HG02571 (cell line): ENCODE measurements at regions not wholly inside any gene's neighbourhood (a gene's known extent, or its start where the extent isn't known, plus 50 kb on each side); places are given as distances from the start of the nearest gene placed in this dataset.
"Not testable (repeated sequence)": the region's sequence is repeated elsewhere in the genome, so short reads cannot be mapped to it uniquely, and the experiment has no call there.

ENCODE experiments used
- ATAC-seq: cut with Tn5 transposase; IDR thresholded peaks from one replicate; pipeline ENCODE4 v1.9.1; 2021; ENCODE audit warnings: mild to moderate bottlenecking, moderate library complexity; ENCODE audit not compliant: unreplicated experiment

DNA sequence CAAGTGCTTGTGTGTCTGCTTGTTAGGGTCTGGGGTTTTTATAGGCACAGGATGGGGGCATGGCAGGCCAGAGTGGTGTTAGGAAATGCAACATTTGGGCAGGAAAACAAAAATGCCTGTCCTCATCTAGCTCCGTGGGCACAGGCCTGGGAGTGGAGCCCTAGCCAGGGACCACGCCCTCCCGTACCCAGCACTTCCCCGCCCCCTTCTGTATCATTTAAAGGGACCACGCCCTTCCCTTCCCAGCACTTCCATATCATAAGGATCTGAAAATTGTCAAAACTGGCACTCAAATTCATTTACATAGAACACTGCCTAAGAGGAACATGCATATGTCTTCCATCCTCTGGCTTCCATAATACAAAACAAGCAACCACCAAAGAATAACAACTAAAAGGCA is 185.8 kb downstream of the B3GLCT start:
- ATAC-seq, result no peak

DNA sequence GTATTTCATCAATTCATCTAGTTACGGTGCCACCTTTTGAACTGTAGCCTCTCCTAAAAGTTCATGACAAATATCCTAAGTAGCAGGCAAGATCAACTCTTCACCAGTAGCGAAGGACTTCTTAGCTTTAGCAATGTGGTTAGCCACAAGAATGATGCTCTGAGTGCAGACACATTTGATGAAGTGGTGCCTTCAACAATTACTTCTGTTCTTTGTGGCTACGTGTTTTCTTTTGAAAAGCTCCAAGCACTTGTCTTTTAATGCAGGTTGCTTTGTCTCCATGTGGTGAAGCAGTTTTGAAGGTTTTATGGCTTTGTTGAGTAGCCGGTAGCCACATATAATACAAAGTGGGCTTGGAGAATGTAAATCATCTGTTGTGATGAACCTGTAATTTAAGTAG is 194.7 kb downstream of the B3GLCT start:
- ATAC-seq, result no peak

DNA sequence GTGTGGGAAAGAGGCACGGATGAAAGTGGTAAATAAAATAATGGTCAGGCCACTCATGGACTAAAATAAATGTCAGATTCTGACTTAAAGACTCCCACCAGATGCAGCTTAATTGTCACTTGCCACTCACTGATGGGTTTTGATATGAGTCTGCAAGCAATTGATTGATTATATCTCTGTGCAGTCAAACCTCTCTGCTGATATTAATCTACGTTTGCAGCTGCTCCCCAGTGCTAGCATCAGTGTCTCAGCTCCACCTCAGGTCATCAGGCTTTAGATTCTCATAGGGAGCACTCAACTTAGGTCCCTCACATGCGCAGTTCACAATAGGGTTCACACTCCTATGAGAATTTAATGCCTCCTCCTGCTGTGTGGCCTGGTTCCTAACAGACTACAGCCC is 195.3 kb downstream of the B3GLCT start:
- ATAC-seq, result no peak

- no peak for ATAC-seq
Measured at GRCh38 chr13:31399690-31400089, 199.9 kb downstream of the B3GLCT start.

DNA sequence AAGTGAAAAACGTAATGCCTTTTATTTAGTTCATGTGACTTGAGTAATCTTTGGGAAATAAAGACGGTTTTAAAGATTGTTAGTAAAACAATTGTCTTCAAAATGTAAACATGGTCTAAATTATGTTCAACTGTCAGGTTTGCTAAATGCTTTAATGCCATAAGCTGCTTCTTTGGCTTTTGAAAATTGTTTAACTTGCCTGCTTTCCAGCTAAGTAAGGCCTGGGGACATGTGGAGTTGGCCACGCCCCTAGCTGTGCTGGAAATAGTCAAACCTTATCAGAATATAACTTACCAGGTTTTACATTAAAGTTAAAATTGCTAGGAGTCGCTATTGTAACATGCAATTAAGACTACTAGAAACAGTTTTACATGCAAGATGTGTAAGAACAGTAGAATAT is 203.9 kb downstream of the B3GLCT start:
- ATAC-seq, result not testable (repeated sequence)

- no peak for ATAC-seq
Measured at GRCh38 chr13:31408927-31409326, 209.2 kb downstream of the B3GLCT start.

- no peak for ATAC-seq
Measured at GRCh38 chr13:31409678-31410356, 210.0 kb downstream of the B3GLCT start.

GRCh38 chr13:31413516-31413915 is 213.7 kb downstream of the B3GLCT start:
- no peak for ATAC-seq

GRCh38 chr13:31416066-31416465 is 216.3 kb downstream of the B3GLCT start:
- ATAC-seq, result no peak

DNA sequence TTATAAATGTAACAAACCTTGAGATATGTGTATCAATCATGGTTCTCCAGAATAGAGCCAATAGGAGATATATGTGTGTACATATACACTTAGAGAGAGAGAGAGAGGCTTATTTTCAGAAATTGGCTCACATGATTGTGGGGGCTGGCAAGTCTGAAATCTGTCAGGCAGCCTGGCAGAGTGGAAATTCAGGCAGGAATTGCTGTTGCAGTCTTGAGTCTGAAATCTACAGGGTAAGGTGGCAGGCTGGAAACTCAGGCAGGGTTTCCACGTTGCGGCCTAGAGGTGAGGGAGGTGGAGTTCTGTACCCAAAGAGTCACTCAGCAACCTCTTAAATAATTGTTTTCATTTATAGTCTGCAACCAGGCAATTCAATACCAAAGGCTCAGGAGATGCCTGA is 218.4 kb downstream of the B3GLCT start:
- no peak for ATAC-seq

GRCh38 chr13:31421756-31422155 is 222.0 kb downstream of the B3GLCT start:
- ATAC-seq, result no peak

DNA sequence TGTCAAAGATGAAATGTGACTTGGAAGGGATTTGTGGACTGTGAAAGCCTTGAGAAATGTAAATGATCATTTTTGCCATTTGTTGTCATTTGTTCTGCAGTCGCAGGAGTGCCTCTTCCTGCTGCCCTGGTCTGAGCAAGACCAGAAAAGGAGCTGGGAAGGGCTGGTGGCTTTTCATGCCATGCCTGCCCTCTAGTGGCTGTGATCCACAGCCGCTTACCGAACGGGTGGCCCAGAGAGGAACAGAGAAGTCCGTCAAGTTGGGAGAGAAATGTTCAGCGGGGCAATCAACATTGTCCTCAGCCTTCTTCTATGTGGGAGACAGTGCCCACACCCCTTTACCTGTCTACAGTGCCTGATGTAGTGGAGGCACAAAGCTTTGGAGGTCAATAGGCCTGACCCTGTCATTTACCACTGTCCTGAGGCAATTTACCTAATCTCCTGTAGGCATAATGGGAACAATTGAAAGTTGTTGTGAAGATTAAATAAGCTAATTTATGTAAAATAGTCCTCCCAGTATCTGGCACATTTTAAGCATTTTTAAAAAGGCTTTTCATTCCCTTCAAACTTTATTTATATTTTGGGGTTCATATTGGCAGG is 224.5 kb downstream of the B3GLCT start:
- peak; percentile 93 for ATAC-seq

DNA sequence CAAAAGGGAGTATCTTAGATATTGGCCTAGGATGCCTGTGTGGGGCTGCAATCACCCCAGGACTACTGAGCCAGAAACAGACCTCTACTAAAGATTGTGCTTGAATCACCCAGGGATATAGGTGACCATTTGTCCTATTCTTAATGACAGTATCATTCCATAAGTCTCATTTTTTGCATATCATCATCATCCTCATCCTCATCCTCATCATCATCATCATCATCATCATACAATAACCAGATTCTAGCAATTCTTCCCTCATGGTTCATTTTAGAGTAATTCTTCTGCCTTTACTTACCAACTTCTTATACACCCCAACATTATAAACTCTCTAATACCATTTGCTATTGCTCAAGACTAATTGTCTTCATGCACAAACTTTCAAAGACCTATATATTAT is 226.6 kb downstream of the B3GLCT start:
- no peak for ATAC-seq

DNA sequence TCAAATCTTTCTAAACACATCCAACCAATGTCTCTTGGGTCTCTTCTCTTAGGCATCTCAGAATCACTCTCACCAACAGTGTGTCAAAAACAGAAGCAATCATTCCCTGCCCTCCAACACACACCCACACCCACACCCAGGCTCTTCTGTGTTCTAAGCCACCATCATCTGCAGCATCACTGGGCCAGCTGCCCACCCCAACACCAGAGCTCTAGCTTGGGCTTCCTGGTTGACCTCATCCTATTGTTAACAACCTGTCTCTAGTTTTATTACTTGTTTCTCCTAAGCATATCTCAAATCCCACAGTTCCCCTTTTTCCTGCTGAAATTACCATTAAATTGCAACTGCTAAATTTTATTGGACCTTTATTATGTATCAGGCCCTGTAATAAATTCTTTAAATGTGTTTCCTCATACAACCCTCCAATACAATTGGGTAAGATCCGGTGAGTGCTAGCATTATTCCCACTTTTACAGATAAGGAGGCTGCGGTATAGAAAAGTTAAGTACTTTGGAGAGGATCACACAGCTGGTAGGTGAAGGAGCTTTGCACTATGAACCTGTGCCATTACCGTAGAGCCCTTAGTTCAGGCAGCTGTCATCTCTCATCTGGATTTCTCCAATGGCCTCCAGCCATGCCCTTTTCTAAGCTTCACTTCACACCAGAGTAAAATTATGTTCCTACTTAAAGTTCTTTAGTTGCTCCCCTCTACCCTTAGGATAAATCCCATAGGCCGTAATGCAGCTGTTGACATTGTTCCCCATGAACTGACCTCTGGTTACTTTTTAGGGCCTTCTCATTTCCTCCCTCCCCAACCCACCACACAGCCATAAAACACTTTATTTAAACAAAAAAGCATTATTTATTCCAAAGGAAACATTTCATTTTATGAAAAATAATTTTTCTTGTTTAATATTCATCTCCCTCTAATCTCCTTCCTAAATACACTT is 227.7 kb downstream of the B3GLCT start:
- no peak for ATAC-seq

- ATAC-seq, result no peak
Measured at GRCh38 chr13:31431722-31432137, 232.0 kb downstream of the B3GLCT start.

GRCh38 chr13:31433207-31433606 is 233.4 kb downstream of the B3GLCT start:
- ATAC-seq, result no peak

GRCh38 chr13:31433746-31434145 is 234.0 kb downstream of the B3GLCT start:
- ATAC-seq, result no peak

DNA sequence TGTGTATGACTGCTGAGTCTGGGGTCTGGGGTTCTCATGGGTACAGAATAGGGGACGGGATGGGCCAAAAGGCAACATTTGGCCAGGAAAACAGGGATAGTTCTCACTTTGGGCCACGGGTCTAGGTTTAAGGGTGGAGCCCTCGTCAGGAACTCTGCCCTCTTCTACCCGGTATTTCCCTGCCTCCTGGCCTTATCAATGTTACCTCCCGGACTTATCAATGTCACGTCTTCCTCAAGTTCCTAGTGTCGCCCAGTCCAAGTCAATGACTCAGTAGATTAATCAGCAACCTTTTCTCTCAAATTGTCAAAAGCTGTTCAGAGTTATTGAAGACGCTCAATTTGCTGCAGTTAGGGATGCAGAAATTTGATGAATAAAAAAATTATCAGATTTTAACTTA is 234.8 kb downstream of the B3GLCT start:
- no peak for ATAC-seq

DNA sequence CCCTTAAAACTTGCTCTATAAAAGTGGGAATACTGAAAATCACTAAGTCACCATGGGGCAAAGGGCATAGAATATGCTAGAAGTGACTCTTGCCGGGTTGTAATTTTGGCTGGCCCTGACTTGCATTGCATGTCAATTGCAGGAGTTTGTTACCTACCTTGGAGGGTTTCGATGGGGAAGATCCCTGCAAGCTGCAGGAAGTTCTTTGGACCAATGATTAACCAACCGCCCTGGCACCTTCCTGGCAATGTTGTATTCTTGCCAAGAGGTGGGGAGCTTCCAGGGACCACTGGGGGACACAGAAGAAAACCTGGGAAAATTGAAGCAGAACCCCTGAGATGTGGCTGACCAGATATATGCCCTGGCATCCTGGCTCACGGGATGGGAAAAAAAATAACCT is 235.8 kb downstream of the B3GLCT start:
- ATAC-seq, result no peak

- no peak for ATAC-seq
Measured at GRCh38 chr13:31436478-31436877, 236.7 kb downstream of the B3GLCT start.

GRCh38 chr13:31437975-31438374 is 238.2 kb downstream of the B3GLCT start:
- no peak for ATAC-seq

DNA sequence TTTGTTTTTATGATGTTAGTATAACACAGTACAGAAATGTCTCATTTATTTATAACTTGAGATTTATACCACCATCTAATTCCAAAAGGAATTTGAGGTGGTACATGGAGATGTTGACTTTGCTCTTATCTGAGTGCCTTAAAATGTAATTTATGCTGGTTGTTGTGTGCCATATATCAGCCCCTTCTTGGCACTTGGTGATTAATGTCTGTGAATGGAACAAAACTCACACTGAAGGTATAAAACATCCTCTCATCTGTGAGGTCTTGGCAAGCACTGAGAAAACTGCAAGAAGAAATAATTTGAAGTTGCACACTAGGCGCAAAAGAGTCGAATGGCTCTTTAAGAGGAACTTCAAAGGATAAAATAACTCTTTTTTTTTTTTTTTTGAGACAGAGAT is 240.4 kb downstream of the B3GLCT start:
- no peak for ATAC-seq
